Hepatocyte (in vitro differentiated cells): ENCODE measurements at regions not wholly inside any gene's neighbourhood (a gene's known extent, or its start where the extent isn't known, plus 50 kb on each side); places are given as distances from the start of the nearest gene placed in this dataset.

Experiments
- EZH2 ChIP-seq: fragments of 200-600 bp; sonication (generic); IDR thresholded peaks from 2 replicates; pipeline ENCODE4 v1.6.1; 2016; ENCODE audit warnings: antibody characterized with exemption, mild to moderate bottlenecking, borderline replicate concordance
- EZH2phosphoT487 ChIP-seq: fragments of 200-600 bp; sonication (generic); IDR thresholded peaks from one replicate; pipeline ENCODE4 v1.6.1; 2018; ENCODE audit warnings: antibody characterized with exemption, mild to moderate bottlenecking, low read depth, moderate library complexity; ENCODE audit not compliant: unreplicated experiment, severe bottlenecking
- TF ChIP-seq, protein P1 (sequence below): fragments of 200-600 bp; sonication (generic); IDR thresholded peaks from 2 replicates; pipeline ENCODE4 v1.5.1; 2016; ENCODE audit warnings: antibody characterized with exemption, mild to moderate bottlenecking; ENCODE audit not compliant: poor library complexity

GRCh38 chr5:124453221-124454051, 293.0 kb downstream of the ZNF608 start:
- no peak for TF ChIP-seq EZH2
- TF ChIP-seq, protein P1, sequence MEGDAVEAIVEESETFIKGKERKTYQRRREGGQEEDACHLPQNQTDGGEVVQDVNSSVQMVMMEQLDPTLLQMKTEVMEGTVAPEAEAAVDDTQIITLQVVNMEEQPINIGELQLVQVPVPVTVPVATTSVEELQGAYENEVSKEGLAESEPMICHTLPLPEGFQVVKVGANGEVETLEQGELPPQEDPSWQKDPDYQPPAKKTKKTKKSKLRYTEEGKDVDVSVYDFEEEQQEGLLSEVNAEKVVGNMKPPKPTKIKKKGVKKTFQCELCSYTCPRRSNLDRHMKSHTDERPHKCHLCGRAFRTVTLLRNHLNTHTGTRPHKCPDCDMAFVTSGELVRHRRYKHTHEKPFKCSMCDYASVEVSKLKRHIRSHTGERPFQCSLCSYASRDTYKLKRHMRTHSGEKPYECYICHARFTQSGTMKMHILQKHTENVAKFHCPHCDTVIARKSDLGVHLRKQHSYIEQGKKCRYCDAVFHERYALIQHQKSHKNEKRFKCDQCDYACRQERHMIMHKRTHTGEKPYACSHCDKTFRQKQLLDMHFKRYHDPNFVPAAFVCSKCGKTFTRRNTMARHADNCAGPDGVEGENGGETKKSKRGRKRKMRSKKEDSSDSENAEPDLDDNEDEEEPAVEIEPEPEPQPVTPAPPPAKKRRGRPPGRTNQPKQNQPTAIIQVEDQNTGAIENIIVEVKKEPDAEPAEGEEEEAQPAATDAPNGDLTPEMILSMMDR = no peak
- TF ChIP-seq EZH2phosphoT487 = no peak
